ENCODE measurements at regions not wholly inside any gene's neighbourhood (a gene's known extent, or its start where the extent isn't known, plus 50 kb on each side); places are given as distances from the start of the nearest gene placed in this dataset.

GRCh38 chr3:187840856-187841255 is 95.6 kb upstream of the BCL6 start:
- Histone ChIP-seq H3K36me3 (ENCODE audit: low read depth) (no peaks in the 10 kb centered on the region), H3K9me3 (no peaks in the 10 kb centered on the region), H3K4me1 (ENCODE audit: low read depth) (no peaks in the 10 kb centered on the region), H3K4me3 (no peak overlapping the region)
- DNase-seq (no peak), ATAC-seq (no peak)
- no peak for TF ChIP-seq CTCF (IDR thresholded peaks at IDR 0.05)
- intact Hi-C loops (cut with DNase I, micrococcal nuclease) = no loop called here

GRCh38 chr3:187841560-187841959 is 96.3 kb upstream of the BCL6 start:
- no peaks in the 10 kb centered on the region for H3K9me3 ChIP-seq
- H3K4me3 ChIP-seq = no peak overlapping the region
- intact Hi-C loops (cut with DNase I, micrococcal nuclease) = no loop called here
- TF ChIP-seq CTCF (IDR thresholded peaks at IDR 0.05) = no peak
- no peak for DNase-seq
- no peak for ATAC-seq
- H3K36me3 ChIP-seq (ENCODE audit: low read depth) = no peaks in the 10 kb centered on the region
- H3K4me1 ChIP-seq (ENCODE audit: low read depth) = no peaks in the 10 kb centered on the region

GRCh38 chr3:187843654-187844053 is 98.4 kb upstream of the BCL6 start:
- Histone ChIP-seq H3K9me3 (no peaks in the 10 kb centered on the region), H3K4me3 (no peak overlapping the region), H3K36me3 (ENCODE audit: low read depth) (no peaks in the 10 kb centered on the region), H3K4me1 (ENCODE audit: low read depth) (no peaks in the 10 kb centered on the region)
- ATAC-seq (no peak), DNase-seq (no peak)
- TF ChIP-seq CTCF (IDR thresholded peaks at IDR 0.05) = no peak
- intact Hi-C loops (cut with DNase I, micrococcal nuclease) = no loop called here

GRCh38 chr3:187844708-187845107 is 99.4 kb upstream of the BCL6 start:
- no peaks in the 10 kb centered on the region for H3K36me3 ChIP-seq (ENCODE audit: low read depth)
- no peak overlapping the region for H3K4me3 ChIP-seq
- TF ChIP-seq CTCF (IDR thresholded peaks at IDR 0.05) = no peak
- DNase-seq = no peak
- no peaks in the 10 kb centered on the region for H3K4me1 ChIP-seq (ENCODE audit: low read depth)
- intact Hi-C loops (cut with DNase I, micrococcal nuclease) = no loop called here
- H3K9me3 ChIP-seq = no peaks in the 10 kb centered on the region
- no peak for ATAC-seq

- DNase-seq (no peak), ATAC-seq (no peak)
- no peak overlapping the region for H3K4me3 ChIP-seq
- H3K36me3 ChIP-seq (ENCODE audit: low read depth) = no peaks in the 10 kb centered on the region
- H3K9me3 ChIP-seq = no peaks in the 10 kb centered on the region
- intact Hi-C loops (cut with DNase I, micrococcal nuclease) = no loop called here
- no peaks in the 10 kb centered on the region for H3K4me1 ChIP-seq (ENCODE audit: low read depth)
- TF ChIP-seq CTCF (IDR thresholded peaks at IDR 0.05) = no peak
These were observed 100.6 kb upstream of the BCL6 start for GRCh38 chr3:187845826-187846225.

GRCh38 chr3:187848401-187848800 is 103.1 kb upstream of the BCL6 start:
- Histone ChIP-seq H3K9me3 (no peaks in the 10 kb centered on the region), H3K4me3 (no peak overlapping the region), H3K4me1 (ENCODE audit: low read depth) (no peaks in the 10 kb centered on the region), H3K36me3 (ENCODE audit: low read depth) (no peaks in the 10 kb centered on the region)
- DNase-seq (no peak), ATAC-seq (no peak)
- intact Hi-C loops (cut with DNase I, micrococcal nuclease) = no loop called here
- no peak for TF ChIP-seq CTCF (IDR thresholded peaks at IDR 0.05)
